HCT116 (cell line): ENCODE measurements at regions not wholly inside any gene's neighbourhood (a gene's known extent, or its start where the extent isn't known, plus 50 kb on each side); places are given as distances from the start of the nearest gene placed in this dataset.

ENCODE experiments used
- ATAC-seq: fragments of 200-7000 bp; cut with Tn5 transposase; 2 replicates; pipeline ENCODE4 v1.9.1; 2020; ENCODE audit warnings: mild to moderate bottlenecking, moderate library complexity
- BruUV-seq: library from RNA; stranded (reverse); fragments of 400-500 nt; replicated peaks from 2 replicates; lab custom pipeline; 2021; lab: Mats Ljungman, UMichigan
- CTCF ChIA-PET: fragments of 300-600 bp; sonication (Branson Sonifier 250); formaldehyde crosslinking; loops from one replicate; lab custom pipeline; 2021; ENCODE audit warnings: antibody characterized with exemption; lab: Charles Lee
- POLR2A ChIA-PET: fragments of 300-600, 350-600 bp; sonication (Branson Sonifier 250); formaldehyde crosslinking; loops from one replicate; lab custom pipeline; 2021; ENCODE audit warnings: antibody characterized with exemption; lab: Charles Lee
- RAD21 ChIA-PET, 2 experiments: fragments of 300-600 bp; sonication (Branson Sonifier 250); formaldehyde crosslinking; loops; one replicate each; lab custom pipeline; 2023; ENCODE audit warnings: low total read pairs in 2 of 2; ENCODE audit not compliant: uncharacterized antibody in 2 of 2, unreplicated experiment in 2 of 2, low non-redundant PET in 1 of 2; lab: Charles Lee
- DNase-seq: peaks from one replicate; pipeline ENCODE4 v3.0.0-alpha.2; 2010; ENCODE audit warnings: low read depth, low spot score
- H2AFZ ChIP-seq: fragments of 200-600 bp; shearing (Covaris generic), sonication (generic); 2 replicates; pipeline ENCODE4 v1.6.1; 2017; ENCODE audit warnings: low read depth, mixed run types, mixed read lengths, antibody characterized with exemption, low read length; ENCODE audit not compliant: poor library complexity, severe bottlenecking
- H3K27ac ChIP-seq: 2 replicates; pipeline ENCODE4 v1.5.1; 2012; ENCODE audit warnings: low read depth, low read length
- H3K27me3 ChIP-seq: fragments of 200-600 bp; sonication (generic); 2 replicates; pipeline ENCODE4 v1.6.1; 2016; ENCODE audit warnings: mixed run types, low read length, mixed read lengths; ENCODE audit not compliant: insufficient read depth
- H3K36me3 ChIP-seq, 2 experiments: fragments of 200-500 bp in 1 of 2; fragments of 200-600 bp in 1 of 2; sonication (Bioruptor generic) in 1 of 2; sonication (generic) in 1 of 2; 2 replicates each; pipeline versions ENCODE4 v1.5.1 to v1.6.1; 2014 to 2016; ENCODE audit warnings: low read length in 2 of 2, inconsistent platforms in 1 of 2, mixed read lengths in 1 of 2, mixed run types in 1 of 2; ENCODE audit not compliant: insufficient read depth in 2 of 2, control insufficient read depth in 1 of 2
- H3K4me1 ChIP-seq, 2 experiments: fragments of 200-600 bp in 1 of 2; sonication (generic) in 1 of 2; 2 replicates each; pipeline versions ENCODE4 v1.5.1 to v1.6.1; 2012 to 2017; ENCODE audit warnings: low read length in 2 of 2, inconsistent platforms in 1 of 2, mild to moderate bottlenecking in 1 of 2, mixed read lengths in 1 of 2, mixed run types in 1 of 2, moderate library complexity in 1 of 2; ENCODE audit not compliant: insufficient read depth in 2 of 2, control insufficient read depth in 1 of 2
- H3K4me2 ChIP-seq: fragments of 200-600 bp; sonication (generic); 2 replicates; pipeline ENCODE4 v1.6.1; 2017; ENCODE audit warnings: mixed run types, low read length, mixed read lengths
- H3K4me3 ChIP-seq, 2 experiments: fragments of 200-600 bp in 1 of 2; sonication (generic) in 1 of 2; replicated peaks in 1 of 2; 2 replicates each; pipeline ENCODE4 v1.5.1; 2011 to 2016; ENCODE audit warnings: low read length in 2 of 2, control low read depth in 1 of 2, low read depth in 1 of 2, mild to moderate bottlenecking in 1 of 2, mixed read lengths in 1 of 2, mixed run types in 1 of 2
- H3K79me2 ChIP-seq: fragments of 200-600 bp; sonication (generic); 2 replicates; pipeline ENCODE4 v1.6.1; 2017; ENCODE audit warnings: mild to moderate bottlenecking, mixed run types, low read length, moderate library complexity, mixed read lengths; ENCODE audit not compliant: insufficient read depth
- H3K9ac ChIP-seq: fragments of 200-600 bp; sonication (generic); 2 replicates; pipeline ENCODE4 v1.6.1; 2016; ENCODE audit warnings: low read length, mixed read lengths
- H3K9me2 ChIP-seq: fragments of 200-600 bp; sonication (generic), shearing (Covaris generic); 2 replicates; pipeline ENCODE4 v1.6.1; 2017; ENCODE audit warnings: mixed run types, mild to moderate bottlenecking, moderate library complexity; ENCODE audit not compliant: insufficient read depth
- H3K9me3 ChIP-seq, 2 experiments: fragments of 200-500 bp in 1 of 2; fragments of 200-600 bp in 1 of 2; sonication (Bioruptor generic) in 1 of 2; sonication (generic) in 1 of 2; 2 replicates each; pipeline ENCODE4 v1.6.1; 2014 to 2017; ENCODE audit warnings: low read length in 2 of 2, mixed read lengths in 2 of 2, inconsistent platforms in 1 of 2, low read depth in 1 of 2, mild to moderate bottlenecking in 1 of 2, mixed run types in 1 of 2, moderate library complexity in 1 of 2; ENCODE audit not compliant: control insufficient read depth in 1 of 2, insufficient read depth in 1 of 2
- H4K20me1 ChIP-seq: fragments of 200-600 bp; sonication (generic), shearing (Covaris generic); 2 replicates; pipeline ENCODE4 v1.6.1; 2017; ENCODE audit warnings: mixed run types, mild to moderate bottlenecking, moderate library complexity; ENCODE audit not compliant: insufficient read depth
- CBX3 ChIP-seq: IDR thresholded peaks from 2 replicates; pipeline ENCODE4 v1.6.1; 2012; ENCODE audit warnings: low read depth
- EGR1 ChIP-seq: IDR thresholded peaks from 2 replicates; pipeline ENCODE4 v1.6.1; 2012; ENCODE audit warnings: low read depth
- ELF1 ChIP-seq: IDR thresholded peaks from 2 replicates; pipeline ENCODE4 v1.6.1; 2012; ENCODE audit warnings: low read depth, borderline replicate concordance
- FOSL1 ChIP-seq: IDR thresholded peaks from 2 replicates; pipeline ENCODE4 v1.6.1; 2012; ENCODE audit warnings: low read depth
- JUND ChIP-seq: IDR thresholded peaks from 2 replicates; pipeline ENCODE4 v1.6.1; 2012
- POLR2A ChIP-seq: IDR thresholded peaks from 2 replicates; pipeline ENCODE4 v1.7.0; 2011; ENCODE audit warnings: borderline replicate concordance; ENCODE audit not compliant: insufficient read depth, insufficient read length; ENCODE audit errors: extremely low read depth
- RAD21 ChIP-seq: IDR thresholded peaks from 2 replicates; pipeline ENCODE4 v1.6.1; 2012; ENCODE audit warnings: low read depth, mild to moderate bottlenecking
- YY1 ChIP-seq: IDR thresholded peaks from 2 replicates; pipeline ENCODE4 v1.6.1; 2011; ENCODE audit warnings: low read length, low read depth, moderate library complexity, mild to moderate bottlenecking; ENCODE audit not compliant: insufficient replicate concordance; ENCODE audit errors: extremely low read depth
- ZNF274 ChIP-seq: fragments of 200-500 bp; sonication (Bioruptor generic); IDR thresholded peaks from 2 replicates; pipeline ENCODE4 v1.6.1; 2014; ENCODE audit warnings: mild to moderate bottlenecking, low read depth, low read length, inconsistent platforms
- intact Hi-C: fragments of 100-400 bp; cut with micrococcal nuclease; formaldehyde crosslinking; loops from 2 replicates; pipeline ENCODE4 v1.10.0; 2022
- TF ChIP-seq, protein P1 (sequence below): IDR thresholded peaks from 2 replicates; pipeline ENCODE4 v1.6.1; 2012
- TF ChIP-seq, protein P2 (sequence below): IDR thresholded peaks from 2 replicates; pipeline ENCODE4 v1.6.1; 2012

DNA sequence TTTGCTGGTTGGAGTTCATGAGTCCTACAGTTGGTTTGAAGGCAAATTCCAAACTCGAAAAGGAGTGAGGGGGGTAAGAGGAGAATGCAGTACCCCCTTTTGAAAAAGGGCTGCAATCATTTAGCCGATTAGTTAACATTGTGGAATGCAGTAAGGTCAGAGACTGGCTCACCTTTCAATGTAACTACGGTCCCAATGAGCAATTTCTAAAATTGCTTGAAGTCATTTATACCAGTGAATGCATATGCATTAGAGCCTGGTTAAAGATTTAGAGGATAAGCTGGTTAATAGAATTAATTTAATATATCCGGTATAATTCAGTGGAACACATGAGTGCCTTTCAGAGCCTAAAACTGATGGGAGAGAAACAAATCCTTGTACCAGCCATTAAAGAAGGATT lies 172.6 kb upstream of the PAPPA start:
- Histone ChIP-seq H3K4me1 (no peaks in the 10 kb centered on the region), H3K9ac (no peak overlapping the region), H3K4me3 (no peak overlapping the region), H3K79me2 (no peaks in the 10 kb centered on the region), H3K36me3 (no peaks in the 10 kb centered on the region), H3K9me3 (no peaks in the 10 kb centered on the region), H2AFZ (no peak overlapping the region), H3K4me2 (no peak overlapping the region), H3K9me2 (no peaks in the 10 kb centered on the region), H4K20me1 (no peaks in the 10 kb centered on the region), H3K27ac (no peak overlapping the region), H3K27me3 (no peaks in the 10 kb centered on the region)
- ATAC-seq (no peak), DNase-seq (no peak)
- intact Hi-C loops = no loop called here
- TF ChIP-seq, protein P1, sequence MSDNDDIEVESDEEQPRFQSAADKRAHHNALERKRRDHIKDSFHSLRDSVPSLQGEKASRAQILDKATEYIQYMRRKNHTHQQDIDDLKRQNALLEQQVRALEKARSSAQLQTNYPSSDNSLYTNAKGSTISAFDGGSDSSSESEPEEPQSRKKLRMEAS = no peak
- TF ChIP-seq, protein P2, sequence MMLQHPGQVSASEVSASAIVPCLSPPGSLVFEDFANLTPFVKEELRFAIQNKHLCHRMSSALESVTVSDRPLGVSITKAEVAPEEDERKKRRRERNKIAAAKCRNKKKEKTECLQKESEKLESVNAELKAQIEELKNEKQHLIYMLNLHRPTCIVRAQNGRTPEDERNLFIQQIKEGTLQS = no peak
- TF ChIP-seq YY1 (no peak), JUND (no peak), POLR2A (no peak), ELF1 (no peak), EGR1 (no peak)
- ChIA-PET CTCF (no interaction called here), RAD21 (no interaction called here), POLR2A (no interaction called here)
- no TSS peak for BruUV-seq

DNA sequence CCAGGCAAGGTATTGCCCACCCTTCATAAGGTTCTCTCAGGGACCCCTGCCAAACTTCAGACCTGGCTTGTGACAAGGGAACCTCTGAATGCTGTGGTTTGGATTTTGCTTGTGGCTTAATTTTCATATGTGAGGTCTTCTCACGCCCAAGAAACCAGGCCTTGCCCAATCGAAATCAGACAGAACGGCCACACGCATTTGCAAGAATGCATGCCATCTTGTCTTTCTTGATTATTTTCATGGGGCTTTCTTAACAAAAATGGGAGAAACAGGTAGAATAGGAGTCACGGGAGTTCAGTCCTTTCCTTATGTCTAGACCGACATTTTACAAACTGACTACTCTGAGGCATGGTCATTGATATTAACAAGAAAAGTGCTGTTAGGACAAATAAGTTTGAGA lies 170.2 kb upstream of the PAPPA start:
- intact Hi-C loops = no loop called here
- ChIA-PET CTCF (no interaction called here), RAD21 (no interaction called here), POLR2A (no interaction called here)
- H3K27me3 ChIP-seq = no peaks in the 10 kb centered on the region
- H2AFZ ChIP-seq = no peak overlapping the region
- H3K4me1 ChIP-seq = no peaks in the 10 kb centered on the region
- BruUV-seq = no TSS peak
- no peaks in the 10 kb centered on the region for H3K9me2 ChIP-seq
- H3K9me3 ChIP-seq = no peaks in the 10 kb centered on the region
- H3K4me3 ChIP-seq = no peak overlapping the region
- H4K20me1 ChIP-seq = no peaks in the 10 kb centered on the region
- no peak overlapping the region for H3K9ac ChIP-seq
- no peaks in the 10 kb centered on the region for H3K79me2 ChIP-seq
- H3K27ac ChIP-seq = no peak overlapping the region
- DNase-seq (no peak), ATAC-seq (no peak)
- TF ChIP-seq JUND (no peak), ELF1 (no peak), ZNF274 (no peak), RAD21 (no peak), FOSL1 (no peak), CBX3 (no peak)
- H3K4me2 ChIP-seq = no peak overlapping the region
- no peaks in the 10 kb centered on the region for H3K36me3 ChIP-seq
